ENCODE measurements at regions not wholly inside any gene's neighbourhood (a gene's known extent, or its start where the extent isn't known, plus 50 kb on each side); places are given as distances from the start of the nearest gene placed in this dataset.

DNA sequence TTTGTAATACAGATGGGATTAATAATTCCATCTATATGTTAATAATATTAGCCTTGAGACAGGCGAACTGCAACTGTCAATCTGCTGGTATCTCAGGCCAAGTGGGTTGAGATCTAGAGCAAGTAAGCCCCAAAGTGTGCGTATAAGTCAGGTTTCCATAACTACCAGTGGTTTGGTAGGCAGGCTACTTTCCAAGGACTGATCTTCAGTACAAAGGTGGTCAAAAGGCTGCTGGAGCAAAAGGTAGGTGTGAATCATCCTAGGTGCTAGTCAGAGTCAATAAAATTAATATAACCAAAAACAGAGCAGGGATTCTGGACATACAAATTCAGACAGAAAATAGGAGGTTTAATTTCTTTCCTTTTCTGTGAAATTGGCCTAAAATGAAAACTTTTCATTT is 328.0 kb downstream of the TGFB2 start:
- no peak for DNase-seq
- 100% methylated on average over 1 of the region's 2 CpGs for WGBS (ENCODE audit: insufficient coverage)
- H3K27ac ChIP-seq (ENCODE audit: insufficient read depth in 1 of 2, low read depth in 1 of 2, low read length in 2 of 2, poor library complexity in 1 of 2, severe bottlenecking in 2 of 2): no peak overlapping the region

DNA sequence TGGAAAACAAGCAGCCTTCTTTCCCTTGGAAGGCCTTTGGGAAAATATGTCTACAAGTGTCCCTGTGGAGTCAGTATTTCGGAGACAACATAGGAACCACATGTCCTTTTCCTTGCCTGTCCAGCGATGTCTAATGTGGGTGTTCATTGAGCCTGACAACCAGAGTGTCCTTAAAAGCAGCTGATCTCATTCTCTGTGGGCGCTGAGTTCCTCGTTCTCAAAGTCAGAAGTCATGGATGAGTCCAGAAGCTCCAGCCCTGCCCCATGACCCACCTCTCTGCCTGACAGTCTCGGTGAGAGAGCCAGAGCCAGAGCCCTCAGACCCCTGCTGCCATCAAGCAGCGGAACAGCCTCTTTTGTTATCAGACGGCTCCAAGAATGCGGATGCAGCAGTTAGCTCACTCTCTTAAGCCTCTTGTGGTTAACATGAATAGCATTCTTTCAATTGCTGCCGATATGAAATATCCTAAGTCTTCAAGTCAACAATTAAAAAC is 329.2 kb downstream of the TGFB2 start:
- POLR2A ChIA-PET: no interaction called here
- no peak overlapping the region for H3K27ac ChIP-seq (ENCODE audit: insufficient read depth in 1 of 2, low read depth in 1 of 2, low read length in 2 of 2, poor library complexity in 1 of 2, severe bottlenecking in 2 of 2)

More for the DNA sequence above, 328.0 kb downstream of the TGFB2 start:
- Histone ChIP-seq H3K4me3 (ENCODE audit: control insufficient read depth in 1 of 7, extremely low read depth in 1 of 7, insufficient read depth in 4 of 7, low read depth in 2 of 7, low read length in 6 of 7) (no peak overlapping the region), H3K36me3 (ENCODE audit: control insufficient read depth in 4 of 4, insufficient read depth in 4 of 4, low read length in 3 of 4) (no peaks in the 10 kb centered on the region), H3K27me3 (replicated peaks in 2 of 5; ENCODE audit: control insufficient read depth in 4 of 5, insufficient read depth in 5 of 5, low read length in 4 of 5) (no peaks in the 10 kb centered on the region), H3K4me1 (ENCODE audit: control extremely low read depth in 1 of 4, control insufficient read depth in 4 of 4, insufficient read depth in 4 of 4, low read length in 3 of 4) (no peaks in the 10 kb centered on the region), H3K9me3 (ENCODE audit: control extremely low read depth in 1 of 5, control insufficient read depth in 4 of 5, insufficient read depth in 2 of 5, low read depth in 1 of 5, low read length in 4 of 5) (no peaks in the 10 kb centered on the region)
- ChIA-PET POLR2A (no interaction called here), CTCF (no interaction called here)

DNA sequence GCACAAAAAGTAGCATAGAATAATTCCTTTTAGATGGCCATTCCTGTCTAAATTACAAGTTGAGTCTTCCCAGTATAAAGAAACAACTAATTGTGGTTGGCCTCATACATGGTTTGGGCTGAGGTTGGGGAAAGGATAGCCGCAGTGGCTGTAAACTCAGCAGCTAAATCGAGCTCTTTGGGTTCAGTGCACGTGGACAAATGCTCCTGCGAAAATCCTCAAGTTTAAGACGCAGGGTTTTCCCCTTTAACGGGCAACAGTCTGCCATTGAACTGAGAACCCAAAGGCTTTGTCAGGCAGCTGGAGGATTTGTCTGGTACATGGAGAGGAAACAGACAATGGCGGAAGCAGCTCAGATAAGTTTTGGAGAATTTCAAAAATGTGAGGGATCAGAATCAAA is 331.9 kb downstream of the TGFB2 start:
- DNase-seq: no peak
- H3K27ac ChIP-seq (ENCODE audit: insufficient read depth in 1 of 2, low read depth in 1 of 2, low read length in 2 of 2, poor library complexity in 1 of 2, severe bottlenecking in 2 of 2): no peak overlapping the region
- no peaks in the 10 kb centered on the region for H3K9me3 ChIP-seq (ENCODE audit: control extremely low read depth in 1 of 5, control insufficient read depth in 4 of 5, insufficient read depth in 2 of 5, low read depth in 1 of 5, low read length in 4 of 5)
- H3K4me1 ChIP-seq (ENCODE audit: control extremely low read depth in 1 of 4, control insufficient read depth in 4 of 4, insufficient read depth in 4 of 4, low read length in 3 of 4): no peaks in the 10 kb centered on the region
- ChIA-PET POLR2A (interaction anchor here (0.7 kb wide), 1 partner anchor 163 kb away, joined by 4 read pairs; no protein-coding TSS in a partner anchor), CTCF (no interaction called here)
- H3K27me3 ChIP-seq (replicated peaks in 2 of 5; ENCODE audit: control insufficient read depth in 4 of 5, insufficient read depth in 5 of 5, low read length in 4 of 5): no peaks in the 10 kb centered on the region
- no peaks in the 10 kb centered on the region for H3K36me3 ChIP-seq (ENCODE audit: control insufficient read depth in 4 of 4, insufficient read depth in 4 of 4, low read length in 3 of 4)
- 87% methylated on average over 6 of the region's 7 CpGs for WGBS (ENCODE audit: insufficient coverage)
- H3K4me3 ChIP-seq (ENCODE audit: control insufficient read depth in 1 of 7, extremely low read depth in 1 of 7, insufficient read depth in 4 of 7, low read depth in 2 of 7, low read length in 6 of 7): no peak overlapping the region

More for the DNA sequence above, 329.2 kb downstream of the TGFB2 start:
- Histone ChIP-seq H3K4me3 (ENCODE audit: control insufficient read depth in 1 of 7, extremely low read depth in 1 of 7, insufficient read depth in 4 of 7, low read depth in 2 of 7, low read length in 6 of 7) (no peak overlapping the region), H3K4me1 (ENCODE audit: control extremely low read depth in 1 of 4, control insufficient read depth in 4 of 4, insufficient read depth in 4 of 4, low read length in 3 of 4) (no peaks in the 10 kb centered on the region), H3K9me3 (ENCODE audit: control extremely low read depth in 1 of 5, control insufficient read depth in 4 of 5, insufficient read depth in 2 of 5, low read depth in 1 of 5, low read length in 4 of 5) (no peaks in the 10 kb centered on the region), H3K27me3 (replicated peaks in 2 of 5; ENCODE audit: control insufficient read depth in 4 of 5, insufficient read depth in 5 of 5, low read length in 4 of 5) (no peaks in the 10 kb centered on the region), H3K36me3 (ENCODE audit: control insufficient read depth in 4 of 4, insufficient read depth in 4 of 4, low read length in 3 of 4) (no peaks in the 10 kb centered on the region)
- peak in 1 of 3 donors; percentile 2 for DNase-seq
- CTCF ChIA-PET: no interaction called here
- WGBS (ENCODE audit: insufficient coverage): 29% methylated on average over 6 of the region's 9 CpGs

DNA sequence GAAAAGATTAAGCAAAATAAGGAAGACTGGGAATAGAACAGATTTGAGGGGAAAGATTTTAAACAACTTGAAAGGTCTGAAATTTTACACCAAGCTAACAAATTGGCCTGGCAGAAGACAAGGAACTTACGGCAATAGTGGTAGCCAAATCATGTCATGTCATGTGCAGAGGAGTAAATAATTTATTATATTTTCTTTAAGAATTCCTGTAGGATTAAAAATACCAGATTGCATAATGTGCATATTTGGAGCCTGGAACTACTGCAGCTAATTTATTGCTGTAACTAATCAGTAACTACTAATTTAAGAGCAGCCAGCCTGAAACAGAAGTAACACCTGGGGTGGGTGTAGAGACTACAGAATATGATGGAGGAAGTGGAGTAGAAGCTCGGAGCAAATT is 334.3 kb downstream of the TGFB2 start:
- Histone ChIP-seq H3K9me3 (ENCODE audit: control extremely low read depth in 1 of 5, control insufficient read depth in 4 of 5, insufficient read depth in 2 of 5, low read depth in 1 of 5, low read length in 4 of 5) (no peaks in the 10 kb centered on the region), H3K4me1 (ENCODE audit: control extremely low read depth in 1 of 4, control insufficient read depth in 4 of 4, insufficient read depth in 4 of 4, low read length in 3 of 4) (no peaks in the 10 kb centered on the region), H3K4me3 (ENCODE audit: control insufficient read depth in 1 of 7, extremely low read depth in 1 of 7, insufficient read depth in 4 of 7, low read depth in 2 of 7, low read length in 6 of 7) (no peak overlapping the region), H3K27ac (ENCODE audit: insufficient read depth in 1 of 2, low read depth in 1 of 2, low read length in 2 of 2, poor library complexity in 1 of 2, severe bottlenecking in 2 of 2) (no peak overlapping the region), H3K36me3 (ENCODE audit: control insufficient read depth in 4 of 4, insufficient read depth in 4 of 4, low read length in 3 of 4) (no peaks in the 10 kb centered on the region), H3K27me3 (replicated peaks in 2 of 5; ENCODE audit: control insufficient read depth in 4 of 5, insufficient read depth in 5 of 5, low read length in 4 of 5) (no peaks in the 10 kb centered on the region)
- no peak for DNase-seq
- POLR2A ChIA-PET: no interaction called here
- CTCF ChIA-PET: no interaction called here
- WGBS (ENCODE audit: insufficient coverage): no CpG with 5 or more reads among the region's 2 CpGs

DNA sequence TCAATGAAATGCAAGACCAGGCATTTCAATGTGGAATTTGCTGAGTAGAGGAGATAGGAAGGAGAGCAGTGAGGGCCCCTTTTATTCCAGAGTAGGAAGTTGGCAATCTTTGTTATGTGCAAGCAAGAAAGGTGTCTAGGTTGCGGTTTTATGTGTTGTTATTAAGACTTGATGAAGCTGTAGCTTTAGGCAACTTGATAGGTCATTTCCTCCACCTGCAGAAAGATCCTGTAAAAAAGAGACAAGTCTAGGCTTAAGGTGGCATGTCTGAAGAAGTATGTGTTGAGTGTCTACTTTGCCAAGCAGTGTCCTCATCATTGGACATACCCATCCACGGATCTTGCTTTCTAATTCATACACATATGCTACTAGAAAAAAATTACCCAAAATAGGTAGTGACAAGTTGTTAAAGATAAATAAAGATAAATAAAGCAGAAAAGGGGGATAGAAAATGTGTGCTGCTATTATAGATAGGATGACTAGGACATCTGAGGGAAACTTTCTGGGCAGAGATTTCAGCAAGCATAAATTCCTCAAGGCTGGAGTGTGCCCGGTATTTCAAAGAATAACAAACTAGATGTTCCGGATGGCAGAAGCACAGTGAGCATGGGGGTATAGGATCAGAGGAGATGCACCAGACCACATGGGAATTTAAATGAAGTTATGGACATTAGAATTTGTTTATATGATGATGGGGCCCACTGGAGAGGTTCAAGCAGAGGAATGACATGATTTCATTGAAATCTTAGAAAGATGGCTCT is 335.0 kb downstream of the TGFB2 start:
- 94% methylated on average over 3 of the region's 4 CpGs for WGBS (ENCODE audit: insufficient coverage)
- Histone ChIP-seq H3K27ac (ENCODE audit: insufficient read depth in 1 of 2, low read depth in 1 of 2, low read length in 2 of 2, poor library complexity in 1 of 2, severe bottlenecking in 2 of 2) (no peak overlapping the region), H3K36me3 (ENCODE audit: control insufficient read depth in 4 of 4, insufficient read depth in 4 of 4, low read length in 3 of 4) (no peaks in the 10 kb centered on the region), H3K4me3 (ENCODE audit: control insufficient read depth in 1 of 7, extremely low read depth in 1 of 7, insufficient read depth in 4 of 7, low read depth in 2 of 7, low read length in 6 of 7) (no peak overlapping the region), H3K4me1 (ENCODE audit: control extremely low read depth in 1 of 4, control insufficient read depth in 4 of 4, insufficient read depth in 4 of 4, low read length in 3 of 4) (no peaks in the 10 kb centered on the region), H3K27me3 (replicated peaks in 2 of 5; ENCODE audit: control insufficient read depth in 4 of 5, insufficient read depth in 5 of 5, low read length in 4 of 5) (no peaks in the 10 kb centered on the region), H3K9me3 (ENCODE audit: control extremely low read depth in 1 of 5, control insufficient read depth in 4 of 5, insufficient read depth in 2 of 5, low read depth in 1 of 5, low read length in 4 of 5) (no peaks in the 10 kb centered on the region)
- DNase-seq: no peak
- POLR2A ChIA-PET: no interaction called here
- CTCF ChIA-PET: no interaction called here

DNA sequence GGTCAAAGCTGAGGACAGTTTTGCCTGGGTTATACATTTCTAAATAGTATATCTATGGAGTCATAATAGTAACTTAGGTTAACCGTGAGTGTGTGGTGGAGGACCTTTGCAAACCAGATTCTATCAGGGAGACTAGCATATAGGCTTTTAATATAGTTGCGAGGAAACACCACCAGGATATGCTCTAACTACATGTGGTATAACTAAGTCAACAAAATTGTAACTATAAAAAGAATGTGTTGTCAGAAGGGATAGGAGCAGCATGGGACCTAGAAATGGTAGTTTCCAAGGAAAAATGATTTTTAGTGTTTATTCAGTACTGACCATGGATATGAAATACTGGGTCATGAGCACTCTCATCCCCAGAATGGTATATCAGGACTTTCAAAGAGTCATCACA is 338.1 kb downstream of the TGFB2 start:
- H3K27me3 ChIP-seq (replicated peaks in 2 of 5; ENCODE audit: control insufficient read depth in 4 of 5, insufficient read depth in 5 of 5, low read length in 4 of 5): no peaks in the 10 kb centered on the region
- WGBS (ENCODE audit: insufficient coverage): 100% methylated on average over 1 of the region's 2 CpGs
- no peak overlapping the region for H3K27ac ChIP-seq (ENCODE audit: insufficient read depth in 1 of 2, low read depth in 1 of 2, low read length in 2 of 2, poor library complexity in 1 of 2, severe bottlenecking in 2 of 2)
- no peaks in the 10 kb centered on the region for H3K9me3 ChIP-seq (ENCODE audit: control extremely low read depth in 1 of 5, control insufficient read depth in 4 of 5, insufficient read depth in 2 of 5, low read depth in 1 of 5, low read length in 4 of 5)
- no peak for DNase-seq
- no peaks in the 10 kb centered on the region for H3K36me3 ChIP-seq (ENCODE audit: control insufficient read depth in 4 of 4, insufficient read depth in 4 of 4, low read length in 3 of 4)
- ChIA-PET CTCF (no interaction called here), POLR2A (no interaction called here)
- no peak overlapping the region for H3K4me3 ChIP-seq (ENCODE audit: control insufficient read depth in 1 of 7, extremely low read depth in 1 of 7, insufficient read depth in 4 of 7, low read depth in 2 of 7, low read length in 6 of 7)
- no peaks in the 10 kb centered on the region for H3K4me1 ChIP-seq (ENCODE audit: control extremely low read depth in 1 of 4, control insufficient read depth in 4 of 4, insufficient read depth in 4 of 4, low read length in 3 of 4)

DNA sequence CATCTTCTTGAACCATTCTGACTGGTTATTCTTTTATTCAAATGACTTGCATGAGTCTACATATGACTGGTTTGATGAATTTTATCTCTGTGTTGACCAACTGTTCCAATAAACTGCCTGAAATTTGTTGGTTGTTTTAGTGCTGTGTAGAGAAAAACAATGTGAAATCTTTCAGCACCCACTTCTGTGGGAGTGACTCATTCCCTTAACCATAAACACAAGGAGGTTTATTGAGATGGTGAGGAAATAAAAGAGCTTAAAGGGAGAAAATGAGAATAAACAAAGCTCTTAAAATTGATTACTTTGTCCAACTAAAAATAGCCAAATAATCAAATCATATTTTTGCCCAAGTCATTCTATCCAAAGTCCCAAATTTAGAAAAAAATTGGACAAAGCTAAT is 341.1 kb downstream of the TGFB2 start:
- Histone ChIP-seq H3K4me1 (ENCODE audit: control extremely low read depth in 1 of 4, control insufficient read depth in 4 of 4, insufficient read depth in 4 of 4, low read length in 3 of 4) (no peaks in the 10 kb centered on the region), H3K4me3 (ENCODE audit: control insufficient read depth in 1 of 7, extremely low read depth in 1 of 7, insufficient read depth in 4 of 7, low read depth in 2 of 7, low read length in 6 of 7) (no peak overlapping the region), H3K27me3 (replicated peaks in 2 of 5; ENCODE audit: control insufficient read depth in 4 of 5, insufficient read depth in 5 of 5, low read length in 4 of 5) (no peaks in the 10 kb centered on the region), H3K36me3 (ENCODE audit: control insufficient read depth in 4 of 4, insufficient read depth in 4 of 4, low read length in 3 of 4) (no peaks in the 10 kb centered on the region), H3K27ac (ENCODE audit: insufficient read depth in 1 of 2, low read depth in 1 of 2, low read length in 2 of 2, poor library complexity in 1 of 2, severe bottlenecking in 2 of 2) (no peak overlapping the region), H3K9me3 (ENCODE audit: control extremely low read depth in 1 of 5, control insufficient read depth in 4 of 5, insufficient read depth in 2 of 5, low read depth in 1 of 5, low read length in 4 of 5) (no peaks in the 10 kb centered on the region)
- ChIA-PET CTCF (no interaction called here), POLR2A (no interaction called here)
- DNase-seq: no peak
